Stromal cell of bone marrow (primary cell): ENCODE measurements at regions not wholly inside any gene's neighbourhood (a gene's known extent, or its start where the extent isn't known, plus 50 kb on each side); places are given as distances from the start of the nearest gene placed in this dataset.
A peak's percentile ranks its signal among the peaks of the same experiment; 100 is the strongest.
"Not testable (repeated sequence)": the region's sequence is repeated elsewhere in the genome, so short reads cannot be mapped to it uniquely, and the experiment has no call there.

Experiments
- DNase-seq: peaks from one replicate; pipeline ENCODE4 v3.0.0-alpha.2; 2012; ENCODE audit warnings: low read depth

DNA sequence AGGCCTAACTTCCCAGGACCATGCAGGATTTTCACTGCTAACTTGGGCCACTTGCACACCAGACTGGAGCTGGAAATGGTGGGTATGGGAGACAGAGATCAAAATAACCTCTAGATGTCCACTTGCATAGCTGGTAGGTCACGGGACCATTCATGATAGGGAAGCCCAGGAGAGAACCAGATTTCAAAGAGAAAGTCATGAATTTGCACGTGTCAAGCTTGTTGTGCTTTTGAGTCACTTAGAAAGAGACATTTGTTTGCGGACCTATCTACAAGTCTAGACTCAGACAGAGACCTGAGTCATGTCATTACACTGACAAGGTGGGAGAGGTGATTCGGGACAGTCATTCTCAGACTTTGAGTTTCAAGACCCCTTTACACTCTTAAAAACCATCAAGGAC lies 704.1 kb downstream of the DTWD2 start:
- not testable (repeated sequence) for DNase-seq

DNA sequence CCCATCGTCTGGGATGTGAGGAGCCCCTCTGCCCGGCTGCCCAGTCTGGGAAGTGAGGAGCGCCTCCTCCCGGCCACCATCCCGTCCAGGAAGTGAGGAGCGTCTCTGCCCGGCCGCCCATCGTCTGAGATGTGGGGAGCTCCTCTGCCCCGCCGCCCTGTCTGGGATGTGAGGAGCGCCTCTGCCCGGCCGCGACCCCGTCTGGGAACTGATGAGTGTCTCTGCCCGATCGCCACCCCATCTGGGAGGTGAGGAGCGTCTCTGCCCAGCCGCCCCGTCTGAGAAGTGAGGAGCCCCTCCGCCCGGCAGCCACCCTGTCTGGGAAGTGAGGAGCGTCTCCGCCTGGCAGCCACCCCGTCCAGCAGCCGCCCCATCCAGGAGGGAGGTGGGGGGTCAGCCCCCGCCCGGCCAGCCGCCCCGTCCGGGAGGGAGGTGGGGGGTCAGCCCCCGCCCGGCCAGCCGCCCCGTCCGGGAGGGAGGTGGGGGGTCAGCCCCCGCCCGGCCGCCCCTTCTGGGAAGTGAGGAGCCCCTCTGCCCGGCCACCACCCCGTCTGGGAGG lies 705.8 kb downstream of the DTWD2 start:
- not testable (repeated sequence) for DNase-seq

DNA sequence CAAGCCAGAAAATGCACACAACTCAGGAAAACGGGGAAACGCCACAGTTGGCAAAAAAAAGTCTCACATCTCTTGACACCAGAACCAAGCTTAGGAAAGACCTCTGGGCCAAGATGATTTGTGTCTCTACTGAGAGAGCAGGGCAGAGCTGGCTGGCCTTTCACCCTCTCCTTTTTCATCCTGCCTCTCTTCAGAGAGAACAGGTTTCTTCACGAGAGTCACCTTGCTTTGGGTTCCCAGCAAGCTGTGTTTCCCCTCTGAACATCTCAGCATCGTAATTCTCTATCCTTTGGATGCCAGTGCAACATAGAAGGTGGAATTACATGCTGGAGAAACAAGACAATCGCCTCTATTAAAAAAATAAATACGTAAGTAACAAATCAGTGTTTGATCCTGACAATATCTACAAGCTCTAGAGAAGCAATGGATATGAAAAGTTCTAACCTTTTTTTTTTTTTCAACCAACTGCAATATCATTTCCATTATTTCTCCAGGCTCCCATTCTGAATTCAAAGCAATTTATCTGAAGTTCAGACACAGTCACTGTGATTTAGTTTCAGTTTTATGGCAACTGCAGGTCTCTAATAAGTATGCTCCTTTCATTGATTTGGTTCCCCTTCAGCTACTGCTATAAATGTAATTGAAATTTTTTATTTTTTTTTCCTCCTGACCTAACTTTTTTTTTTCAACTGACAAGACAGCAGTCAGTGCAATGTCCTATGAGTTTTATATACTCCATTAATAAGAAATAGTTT lies 708.6 kb downstream of the DTWD2 start:
- no peak for DNase-seq

DNA sequence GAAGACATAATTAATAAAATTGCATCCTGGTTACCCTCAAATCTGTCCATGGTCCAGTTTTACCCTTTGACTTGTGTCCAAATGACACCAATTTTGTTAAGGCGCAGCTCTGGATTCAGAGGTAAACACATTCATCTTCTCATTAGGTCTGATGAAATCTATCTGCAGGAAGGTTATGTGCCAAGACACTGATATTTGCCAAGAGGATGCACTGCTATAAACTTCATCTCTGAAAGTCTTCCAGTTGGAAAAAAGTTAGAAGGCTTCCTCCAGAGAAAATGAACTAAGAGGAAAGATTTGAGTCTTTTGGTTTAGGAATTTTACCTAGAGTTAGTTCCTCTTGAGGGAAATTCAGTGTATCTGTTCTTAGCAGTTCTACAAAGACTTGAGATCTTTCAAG lies 717.8 kb downstream of the DTWD2 start:
- no peak for DNase-seq

DNA sequence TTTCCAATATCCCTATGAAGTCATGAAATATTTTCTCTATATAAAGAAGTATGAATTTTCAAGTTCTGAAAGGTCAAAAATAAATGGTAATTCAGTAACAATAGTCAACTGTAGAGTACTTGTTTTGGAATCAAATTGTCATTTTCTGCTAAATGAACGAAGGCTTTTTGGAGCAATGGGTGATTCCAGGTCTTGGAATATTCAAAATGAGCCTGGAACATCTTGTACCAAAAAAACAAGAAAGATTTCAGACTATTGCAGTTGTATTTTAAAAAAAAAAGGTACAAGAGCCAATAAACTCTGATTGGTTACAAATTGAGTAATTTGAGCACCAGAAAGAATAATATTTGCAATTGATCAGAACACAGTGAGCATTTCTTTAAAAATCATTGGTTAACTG lies 730.1 kb downstream of the DTWD2 start:
- DNase-seq, result no peak

DNA sequence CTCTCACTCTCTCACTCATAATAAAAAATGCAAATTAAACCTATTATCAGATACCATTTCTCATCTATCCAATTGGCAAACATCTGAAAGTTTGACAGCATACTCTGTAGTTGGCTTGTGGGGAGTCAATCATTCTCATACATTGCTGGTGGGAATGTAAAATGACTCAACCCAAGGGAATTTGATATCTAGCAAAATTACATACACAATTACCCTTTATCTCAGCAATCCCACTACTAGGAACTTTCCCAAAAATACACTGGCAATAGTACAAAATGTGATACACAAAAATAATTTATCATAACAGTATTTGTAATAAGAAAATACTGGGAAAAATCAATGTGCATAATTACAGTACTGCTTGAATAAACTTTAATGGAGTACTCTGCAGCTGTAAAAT lies 731.3 kb downstream of the DTWD2 start:
- peak; percentile 3 for DNase-seq

DNA sequence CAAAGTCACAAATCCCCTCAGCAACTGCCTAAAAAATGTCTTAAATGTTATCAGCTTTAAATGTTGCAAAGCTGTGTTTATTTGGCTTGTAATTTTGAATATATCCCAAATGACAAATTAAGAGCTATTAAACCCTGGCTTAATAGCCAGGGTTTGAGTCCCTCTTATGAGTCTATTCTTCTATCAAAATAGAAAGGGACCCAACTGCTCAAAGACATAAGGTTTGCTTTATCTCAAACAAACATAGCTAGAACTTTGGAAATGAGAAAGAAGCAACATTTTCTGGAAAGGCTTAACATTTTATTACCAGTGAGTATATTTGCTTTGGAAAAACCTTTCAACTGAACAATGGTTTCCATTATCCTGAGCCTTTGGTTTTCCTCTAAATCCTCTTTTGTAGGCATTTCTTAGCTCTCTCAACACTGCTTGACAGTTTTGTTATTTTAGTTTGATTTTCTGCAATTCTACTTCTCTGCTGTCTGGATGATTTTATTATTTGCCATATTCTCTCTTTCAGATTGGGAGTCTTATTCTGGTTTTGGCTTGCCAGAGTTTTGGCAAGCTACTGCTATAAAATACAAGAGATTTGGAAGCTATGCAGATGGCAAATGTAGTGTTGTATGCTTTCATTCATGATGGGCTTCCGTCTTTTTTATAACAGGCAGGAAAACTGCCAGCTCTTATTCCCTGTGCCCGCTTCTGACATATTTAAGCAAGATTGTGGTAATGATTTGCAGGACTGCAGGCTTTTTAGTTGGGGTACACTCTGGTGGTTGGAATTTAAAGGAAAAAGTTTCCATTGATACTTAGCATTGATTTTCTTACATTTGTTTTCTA lies 734.9 kb downstream of the DTWD2 start:
- DNase-seq, result peak; percentile 33

DNA sequence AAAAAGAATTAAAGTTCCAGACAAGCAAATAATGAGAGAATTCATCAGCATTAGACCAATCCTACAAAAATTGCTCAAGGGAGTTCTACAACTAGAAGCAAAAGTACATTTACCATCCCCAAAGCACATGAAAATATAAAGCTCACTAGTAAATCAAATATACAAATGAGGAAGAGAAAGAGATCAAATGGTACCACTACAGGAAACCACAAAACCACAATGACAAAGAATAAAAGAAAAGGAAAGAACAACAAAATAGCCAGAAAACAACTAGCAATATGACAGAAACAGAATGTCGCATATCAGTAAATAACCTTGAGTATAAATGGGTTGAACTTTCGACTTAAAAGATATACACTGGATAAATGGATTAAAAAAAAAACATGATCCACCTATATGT lies 739.0 kb downstream of the DTWD2 start:
- DNase-seq, result no peak

DNA sequence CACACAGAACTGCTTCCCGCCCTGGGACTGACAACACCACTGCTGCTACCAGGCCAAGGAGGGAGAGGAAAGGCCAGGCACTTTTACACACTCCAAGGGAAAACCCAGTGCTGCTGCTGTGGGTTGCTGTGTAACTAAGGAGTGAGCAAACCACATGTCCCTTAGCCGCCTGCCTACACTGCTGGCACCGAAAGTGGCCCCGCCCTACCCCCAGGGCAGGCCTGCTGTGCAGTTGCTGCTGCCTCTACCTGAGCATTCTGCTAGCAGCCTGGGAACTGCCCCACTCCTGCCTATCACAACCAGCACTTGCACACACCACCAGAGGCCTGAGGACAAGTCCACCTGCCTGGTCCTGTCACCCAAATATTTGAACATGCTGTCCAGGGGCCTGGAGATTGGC lies 740.9 kb downstream of the DTWD2 start:
- no peak for DNase-seq

DNA sequence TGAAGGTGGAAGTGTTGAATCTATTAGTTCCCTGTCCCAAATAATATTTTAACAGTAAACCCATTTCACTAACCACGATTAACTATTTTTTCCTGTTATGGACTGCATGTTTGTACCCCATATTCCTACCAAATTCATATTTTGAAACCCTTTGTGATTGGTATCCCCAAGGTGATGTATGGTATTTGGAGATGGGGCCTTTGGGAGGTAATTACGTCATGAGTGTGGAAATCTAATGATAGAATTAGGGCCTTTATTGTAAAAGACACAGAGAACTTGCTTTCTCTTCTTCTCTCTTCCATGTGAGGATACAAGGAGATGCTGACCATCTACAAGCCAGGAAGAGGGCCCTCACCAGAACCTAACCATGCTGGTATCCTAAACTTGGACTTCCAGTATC lies 744.7 kb downstream of the DTWD2 start:
- no peak for DNase-seq

DNA sequence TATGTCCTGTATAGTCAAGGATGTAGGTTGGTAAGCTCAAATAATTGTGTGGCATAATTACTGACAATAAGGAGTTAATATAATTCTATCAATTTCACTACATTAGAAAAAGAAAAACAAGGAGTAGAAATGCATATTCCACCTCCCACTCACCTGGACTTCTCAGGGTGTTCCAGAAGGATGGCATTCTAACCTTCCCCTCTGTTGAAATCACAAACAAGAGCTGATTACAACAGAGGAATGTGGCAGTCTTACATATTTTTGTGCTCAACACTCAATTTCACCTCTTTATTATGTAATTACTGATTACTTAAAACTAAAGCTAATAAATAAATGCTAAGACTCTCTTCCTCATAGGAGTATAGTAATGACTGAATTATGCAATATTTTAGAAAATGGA lies 745.3 kb downstream of the DTWD2 start:
- DNase-seq, result no peak

DNA sequence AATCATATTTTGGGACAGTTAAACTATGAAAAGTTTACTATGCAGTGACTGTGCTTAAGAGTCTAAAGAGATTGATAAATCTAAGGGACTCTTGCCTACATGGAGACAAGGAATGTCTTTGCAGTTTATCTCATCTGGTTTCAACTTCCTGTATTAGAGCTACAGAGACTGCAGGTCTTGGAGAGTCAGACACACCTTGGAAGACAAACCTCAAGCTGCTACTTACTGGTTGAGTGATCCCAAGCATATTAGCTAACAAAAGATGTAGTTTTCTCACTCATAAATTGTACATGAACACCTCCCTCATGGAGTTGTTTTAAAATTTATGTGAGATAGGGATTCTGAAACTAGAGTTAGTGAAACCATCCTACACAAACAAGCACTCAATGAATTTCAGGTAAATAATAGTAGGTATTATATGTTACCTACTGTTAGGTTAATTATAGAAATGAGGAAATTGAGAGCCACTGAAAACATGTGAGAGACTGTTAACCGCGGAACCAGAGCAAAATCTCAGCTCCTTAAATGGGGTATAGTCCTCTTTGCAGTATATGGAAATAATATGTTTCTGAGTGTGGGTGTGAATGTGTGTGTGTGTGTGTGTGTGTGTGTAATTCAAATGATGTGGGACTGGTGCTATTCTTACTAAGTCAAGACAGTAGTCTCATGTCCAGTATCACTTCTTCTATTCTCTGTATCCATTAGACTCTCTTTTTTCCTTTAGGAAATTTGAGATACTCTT lies 752.1 kb downstream of the DTWD2 start:
- no peak for DNase-seq

DNA sequence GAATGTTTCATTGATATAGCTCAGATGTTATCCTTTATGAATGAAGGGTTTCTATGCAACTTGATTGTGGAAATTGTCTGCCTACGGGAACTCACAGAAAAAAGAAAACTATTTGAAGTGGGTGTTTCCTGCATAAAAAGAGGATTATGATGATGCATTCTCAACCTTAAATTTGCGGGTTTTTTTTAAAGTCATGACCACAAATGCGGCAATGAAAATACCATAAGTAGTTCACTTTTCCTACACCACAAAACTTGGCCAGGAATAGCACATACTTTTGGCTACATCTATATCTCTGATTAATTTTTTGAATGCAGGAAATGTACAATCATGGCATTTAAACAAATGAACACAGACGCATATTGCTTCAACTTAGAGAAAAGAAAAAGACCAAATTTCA lies 754.7 kb downstream of the DTWD2 start:
- DNase-seq, result no peak

DNA sequence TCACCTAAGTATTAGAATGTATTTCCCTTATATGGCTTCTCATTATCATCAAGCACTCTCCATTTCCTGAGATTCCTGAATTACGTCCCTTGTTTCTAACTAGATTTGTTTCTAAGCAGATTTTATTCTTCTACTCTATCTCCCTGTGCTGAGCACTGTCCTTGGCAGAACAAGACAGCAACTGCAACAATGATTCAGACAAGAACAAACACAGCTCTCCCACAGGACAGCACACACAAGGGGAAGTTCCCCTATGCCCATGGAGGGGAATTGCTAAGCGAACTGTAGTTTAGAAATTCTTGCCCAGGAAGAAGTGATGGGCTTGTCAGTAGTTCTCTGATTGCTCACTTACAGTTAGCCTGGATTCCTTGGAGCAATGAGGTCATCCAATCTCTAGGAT lies 759.9 kb downstream of the DTWD2 start:
- peak; percentile 18 for DNase-seq

DNA sequence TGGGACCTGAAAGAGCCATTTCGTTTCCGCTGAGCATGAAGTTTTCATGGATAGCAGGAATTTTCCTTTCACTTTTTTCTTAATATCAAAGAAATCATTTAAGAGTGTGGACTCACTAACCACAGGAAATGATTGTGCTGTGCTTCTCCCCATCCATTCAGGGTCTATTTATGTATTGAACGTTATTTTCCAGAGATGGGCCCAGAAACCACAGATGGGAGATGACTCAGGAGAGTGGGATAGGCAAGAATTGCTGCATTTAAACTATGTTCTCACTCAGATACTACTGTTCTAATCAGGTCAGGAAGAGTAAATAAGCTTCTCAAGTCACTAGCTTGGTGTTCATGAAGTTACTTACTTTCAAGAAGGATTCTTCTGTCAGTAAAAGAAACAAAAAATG lies 763.8 kb downstream of the DTWD2 start:
- DNase-seq, result peak; percentile 84

DNA sequence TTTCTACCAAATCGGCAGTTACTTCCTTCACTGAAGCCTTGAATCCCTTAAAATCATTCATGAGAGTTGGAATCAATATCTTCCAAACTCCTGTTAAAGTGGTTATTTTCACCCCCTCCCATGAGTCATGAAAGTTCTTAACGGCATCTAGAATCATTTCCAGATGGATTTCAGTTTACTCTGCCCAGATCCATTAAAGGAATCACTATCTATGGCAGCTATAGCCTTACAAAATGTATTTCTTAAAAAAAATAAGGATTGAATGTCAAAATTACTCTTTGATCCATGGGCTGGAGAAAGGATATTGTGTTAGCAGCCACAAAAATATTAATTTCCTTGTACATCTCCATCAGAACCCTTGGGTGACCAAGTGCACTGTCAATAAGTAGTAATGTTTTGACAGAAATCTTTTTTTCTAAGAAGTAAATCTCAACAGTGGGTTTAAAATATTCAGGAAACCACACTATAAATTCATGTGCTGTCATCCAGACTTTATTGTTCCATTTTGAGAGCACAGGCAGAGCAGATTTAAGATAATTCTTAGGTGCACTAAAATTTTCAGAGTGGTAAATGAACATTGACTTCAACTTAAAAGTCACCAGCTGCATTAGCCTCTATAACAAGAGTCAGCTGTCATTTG lies 767.7 kb downstream of the DTWD2 start:
- peak; percentile 60 for DNase-seq

DNA sequence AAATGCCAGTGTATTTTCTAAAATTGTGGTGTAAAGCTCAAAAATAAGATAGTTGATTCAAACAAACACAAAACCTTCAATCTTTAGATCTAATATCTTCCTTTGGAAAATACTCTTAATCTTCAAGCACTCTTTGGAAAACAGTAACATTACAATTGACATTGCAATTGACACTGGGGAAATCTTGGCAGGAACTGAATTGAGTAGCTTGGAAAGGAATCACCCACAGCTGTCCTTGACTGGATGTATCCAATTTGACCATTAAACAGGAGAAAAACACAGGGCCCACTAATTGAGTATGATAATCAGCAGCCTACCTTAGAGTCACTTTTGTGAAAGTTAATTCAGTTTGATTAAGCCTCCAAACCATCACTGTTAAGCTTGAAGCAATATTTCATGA lies 776.7 kb downstream of the DTWD2 start:
- no peak for DNase-seq

DNA sequence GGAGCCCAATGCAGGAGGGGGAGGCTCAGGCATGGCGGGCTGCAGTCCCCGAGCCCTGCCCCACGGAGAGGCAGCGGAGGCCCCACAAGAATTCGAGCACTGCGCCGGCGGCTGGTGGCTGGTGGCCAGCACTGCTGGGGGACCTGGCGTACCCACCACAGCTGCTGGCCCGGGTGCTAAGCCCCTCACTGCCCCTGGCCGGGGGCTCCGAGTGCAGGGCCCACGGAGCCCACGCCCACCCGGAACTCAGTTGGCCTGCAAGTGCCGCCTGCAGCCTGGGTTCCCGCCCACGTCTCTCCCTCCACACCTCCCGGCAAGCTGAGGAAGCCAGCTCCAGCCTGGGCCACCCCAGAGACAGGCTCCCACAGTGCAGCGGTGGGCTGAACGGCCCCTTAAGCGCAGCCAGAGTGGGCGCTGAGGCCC lies 780.3 kb downstream of the DTWD2 start:
- DNase-seq, result no peak

DNA sequence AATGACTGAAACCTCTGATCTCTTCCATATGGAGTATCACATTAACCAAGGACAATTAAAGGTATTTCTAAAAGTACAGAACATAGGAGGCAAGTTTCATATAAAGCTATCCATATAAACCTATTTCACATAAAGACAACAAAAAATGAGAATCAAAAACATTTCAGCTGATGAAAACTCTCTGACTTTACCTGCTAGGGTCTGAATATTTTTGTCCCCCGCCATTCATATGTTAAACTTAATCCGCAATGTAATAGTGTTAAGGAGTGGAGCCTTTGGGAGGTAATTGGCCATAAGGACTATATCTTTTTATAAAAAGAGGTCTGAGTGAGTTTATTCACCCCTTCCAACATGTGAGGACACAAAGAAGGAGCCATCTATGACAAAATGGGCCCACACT lies 788.5 kb downstream of the DTWD2 start:
- DNase-seq, result no peak

DNA sequence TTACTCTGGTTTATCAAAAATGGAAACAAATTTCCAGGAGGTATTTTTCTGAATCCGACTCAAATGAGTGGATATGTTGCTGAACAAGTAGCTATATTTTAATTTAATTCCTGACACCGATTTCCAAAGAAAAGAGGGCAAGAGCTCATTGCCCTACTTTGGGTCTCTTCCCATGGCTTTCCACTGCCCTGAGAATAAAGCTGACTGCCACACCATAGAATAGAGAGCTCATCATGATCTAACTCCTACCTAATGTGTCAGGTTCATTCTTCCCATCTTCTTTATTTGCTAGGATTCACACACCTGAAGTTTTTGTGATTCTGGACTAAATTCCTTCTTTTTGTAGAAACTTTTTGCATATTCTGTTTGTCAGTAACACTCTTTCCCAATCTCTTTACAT lies 792.1 kb downstream of the DTWD2 start:
- no peak for DNase-seq

DNA sequence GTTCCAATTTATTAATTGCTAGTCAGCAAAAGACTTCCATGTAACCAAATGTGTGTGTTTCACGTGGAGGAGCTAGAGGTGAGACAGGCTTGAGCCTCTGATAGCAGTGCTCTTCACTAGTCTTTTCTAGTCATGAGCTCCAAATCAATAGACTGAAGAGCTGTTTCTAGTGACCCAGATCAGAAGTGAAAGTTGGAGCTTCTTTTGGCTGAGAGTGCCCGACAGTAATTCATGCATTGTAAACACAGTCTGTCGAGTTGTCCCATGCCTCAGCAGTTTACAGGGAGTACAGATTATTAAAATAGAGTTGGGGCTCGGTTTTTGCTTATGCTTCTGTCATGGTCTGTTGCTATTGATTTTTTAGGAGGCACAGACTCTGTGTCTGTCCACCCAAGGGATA lies 793.1 kb downstream of the DTWD2 start:
- no peak for DNase-seq
